ENCODE measurements at regions not wholly inside any gene's neighbourhood (a gene's known extent, or its start where the extent isn't known, plus 50 kb on each side); places are given as distances from the start of the nearest gene placed in this dataset.

- TF ChIP-seq EZH2phosphoT487 (IDR thresholded peaks at IDR 0.05; ENCODE audit: borderline replicate concordance, low read length), result no peak
- TF ChIP-seq CTCF (IDR thresholded peaks at IDR 0.05; ENCODE audit: low read depth, low read length, poor library complexity, severe bottlenecking), result no peak
These were observed 196.4 kb downstream of the ARL4C start for GRCh38 chr2:234300391-234300925.
